HG03432 (cell line): ENCODE measurements at regions not wholly inside any gene's neighbourhood (a gene's known extent, or its start where the extent isn't known, plus 50 kb on each side); places are given as distances from the start of the nearest gene placed in this dataset.
A peak's percentile ranks its signal among the peaks of the same experiment; 100 is the strongest.

Experiments used
- ATAC-seq: cut with Tn5 transposase; IDR thresholded peaks from one replicate; pipeline ENCODE4 v1.9.1; 2021; ENCODE audit warnings: mild to moderate bottlenecking, moderate library complexity; ENCODE audit not compliant: unreplicated experiment

- ATAC-seq: no peak
These were observed 144.3 kb upstream of the MYOCD start for GRCh38 chr17:12521416-12521815.

- no peak for ATAC-seq
These were observed 143.4 kb upstream of the MYOCD start for GRCh38 chr17:12522336-12522735.

GRCh38 chr17:12522743-12523183, 142.9 kb upstream of the MYOCD start:
- ATAC-seq: no peak

- ATAC-seq: no peak
These were observed 142.4 kb upstream of the MYOCD start for GRCh38 chr17:12523244-12523643.

GRCh38 chr17:12528036-12528435, 137.7 kb upstream of the MYOCD start:
- ATAC-seq: no peak

GRCh38 chr17:12530161-12530560, 135.5 kb upstream of the MYOCD start:
- ATAC-seq: no peak

GRCh38 chr17:12536021-12536420, 129.7 kb upstream of the MYOCD start:
- no peak for ATAC-seq

- no peak for ATAC-seq
These were observed 129.2 kb upstream of the MYOCD start for GRCh38 chr17:12536472-12536871.

GRCh38 chr17:12537436-12537835, 128.3 kb upstream of the MYOCD start:
- ATAC-seq: no peak

- ATAC-seq: no peak
These were observed 127.7 kb upstream of the MYOCD start for GRCh38 chr17:12538003-12538402.

- ATAC-seq: peak; percentile 73
These were observed 119.7 kb upstream of the MYOCD start for GRCh38 chr17:12545877-12546513.

GRCh38 chr17:12546983-12547382, 118.7 kb upstream of the MYOCD start:
- ATAC-seq: no peak

- no peak for ATAC-seq
These were observed 117.9 kb upstream of the MYOCD start for GRCh38 chr17:12547831-12548230.

GRCh38 chr17:12548558-12548957, 117.1 kb upstream of the MYOCD start:
- no peak for ATAC-seq

GRCh38 chr17:12549499-12550041, 116.1 kb upstream of the MYOCD start:
- ATAC-seq: no peak

GRCh38 chr17:12553625-12554024, 112.1 kb upstream of the MYOCD start:
- ATAC-seq: no peak

GRCh38 chr17:12554251-12554650, 111.4 kb upstream of the MYOCD start:
- ATAC-seq: no peak

GRCh38 chr17:12566291-12566690, 99.4 kb upstream of the MYOCD start:
- ATAC-seq: no peak

GRCh38 chr17:12567077-12568053, 98.3 kb upstream of the MYOCD start:
- ATAC-seq: no peak

- no peak for ATAC-seq
These were observed 97.1 kb upstream of the MYOCD start for GRCh38 chr17:12568358-12569251.

GRCh38 chr17:12571606-12572005, 94.1 kb upstream of the MYOCD start:
- no peak for ATAC-seq
